GM12873 (cell line): ENCODE measurements at regions not wholly inside any gene's neighbourhood (a gene's known extent, or its start where the extent isn't known, plus 50 kb on each side); places are given as distances from the start of the nearest gene placed in this dataset.

ENCODE experiments used
- CTCF ChIP-seq: IDR thresholded peaks from 2 replicates; pipeline ENCODE4 v1.5.1; 2012; ENCODE audit warnings: low read depth, mild to moderate bottlenecking, moderate library complexity, low read length, control low read depth; ENCODE audit not compliant: insufficient read depth; ENCODE audit errors: missing control alignments

GRCh38 chr11:103848686-103849085 is 187.8 kb upstream of the DDI1 start:
- no peak for TF ChIP-seq CTCF

GRCh38 chr11:103849366-103849765 is 187.1 kb upstream of the DDI1 start:
- no peak for TF ChIP-seq CTCF

GRCh38 chr11:103850419-103851165 is 185.8 kb upstream of the DDI1 start:
- no peak for TF ChIP-seq CTCF

- TF ChIP-seq CTCF: no peak
Measured at GRCh38 chr11:103851166-103851651, 185.2 kb upstream of the DDI1 start.
